ENCODE measurements at regions not wholly inside any gene's neighbourhood (a gene's known extent, or its start where the extent isn't known, plus 50 kb on each side); places are given as distances from the start of the nearest gene placed in this dataset.
"Not testable (repeated sequence)": the region's sequence is repeated elsewhere in the genome, so short reads cannot be mapped to it uniquely, and the experiment has no call there.

- H3K9me3 Mint-ChIP-seq, result no peaks in the 10 kb centered on the region
- DNase-seq (no peak), ATAC-seq (replicated peaks) (no peak)
- H3K4me3 Mint-ChIP-seq, result no peak overlapping the region
- peaks cover 2% of the 10 kb centered on the region for H3K36me3 Mint-ChIP-seq (ENCODE audit: insufficient read depth)
- no peaks in the 10 kb centered on the region for H3K27me3 Mint-ChIP-seq
- H3K27ac Mint-ChIP-seq, result peak overlapping the region in 1 of 2 donors; percentile 22
- H3K4me1 Mint-ChIP-seq (ENCODE audit: low read depth in 2 of 2), result peaks cover 11 to 15% of the 10 kb centered on the region in 2 donors
Observed at GRCh38 chr1:222896630-222897526, 82.0 kb downstream of the DISP1 start.

- Mint-ChIP-seq H3K27me3 (no peaks in the 10 kb centered on the region), H3K4me1 (ENCODE audit: low read depth in 2 of 2) (peaks cover 11 to 15% of the 10 kb centered on the region in 2 donors), H3K4me3 (peak overlapping the region in 1 of 2 donors; percentile 24), H3K36me3 (ENCODE audit: insufficient read depth) (peaks cover 2% of the 10 kb centered on the region), H3K9me3 (no peaks in the 10 kb centered on the region), H3K27ac (peak overlapping the region; percentile 16 to 51)
- DNase-seq (no peak), ATAC-seq (replicated peaks) (no peak)
Observed at GRCh38 chr1:222897527-222898190, 82.8 kb downstream of the DISP1 start.

GRCh38 chr1:222898191-222898527 lies 83.3 kb downstream of the DISP1 start:
- no peak for DNase-seq
- H3K4me3 Mint-ChIP-seq, result peak overlapping the region in 1 of 2 donors; percentile 24
- peak overlapping the region; percentile 16 to 51 for H3K27ac Mint-ChIP-seq
- no peaks in the 10 kb centered on the region for H3K27me3 Mint-ChIP-seq
- H3K4me1 Mint-ChIP-seq (ENCODE audit: low read depth in 2 of 2), result peaks cover 11 to 15% of the 10 kb centered on the region in 2 donors
- ATAC-seq (replicated peaks), result no peak
- H3K9me3 Mint-ChIP-seq, result no peaks in the 10 kb centered on the region
- peaks cover 2% of the 10 kb centered on the region for H3K36me3 Mint-ChIP-seq (ENCODE audit: insufficient read depth)

DNA sequence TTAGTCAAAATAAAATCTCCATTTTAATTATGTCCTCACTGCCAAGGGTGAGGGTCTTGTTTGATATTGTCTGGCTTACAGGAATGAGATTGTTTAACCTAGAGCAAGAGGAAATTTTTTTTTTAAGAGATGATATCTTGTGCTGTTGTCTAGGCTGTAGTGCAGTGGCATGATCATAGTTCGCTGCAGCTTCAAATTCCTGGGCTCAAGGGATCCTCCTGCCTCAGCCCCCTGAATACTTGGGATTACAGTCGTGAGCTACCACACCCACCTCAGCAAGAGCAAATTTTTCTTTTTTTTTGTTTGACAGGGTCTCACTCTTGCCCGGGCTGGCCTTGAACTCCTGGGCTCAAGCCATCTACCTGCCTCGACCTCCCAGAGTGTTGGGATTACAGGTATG lies 84.6 kb downstream of the DISP1 start:
- Mint-ChIP-seq H3K27me3 (no peaks in the 10 kb centered on the region), H3K9me3 (no peaks in the 10 kb centered on the region), H3K4me3 (no peak overlapping the region), H3K4me1 (ENCODE audit: low read depth in 2 of 2) (peaks cover 11 to 15% of the 10 kb centered on the region in 2 donors), H3K27ac (no peak overlapping the region), H3K36me3 (ENCODE audit: insufficient read depth) (peaks cover 2% of the 10 kb centered on the region)
- DNase-seq (no peak), ATAC-seq (replicated peaks) (no peak)

- DNase-seq (no peak), ATAC-seq (replicated peaks) (no peak)
- Mint-ChIP-seq H3K27ac (no peak overlapping the region), H3K9me3 (no peaks in the 10 kb centered on the region), H3K4me3 (no peak overlapping the region), H3K36me3 (ENCODE audit: insufficient read depth) (peaks cover 2% of the 10 kb centered on the region), H3K27me3 (no peaks in the 10 kb centered on the region), H3K4me1 (ENCODE audit: low read depth in 2 of 2) (no peaks in the 10 kb centered on the region)
Observed at GRCh38 chr1:222904451-222904850, 89.6 kb downstream of the DISP1 start.

- Mint-ChIP-seq H3K27me3 (no peaks in the 10 kb centered on the region), H3K4me3 (no peak overlapping the region), H3K36me3 (ENCODE audit: insufficient read depth) (peaks cover 2% of the 10 kb centered on the region)
Observed at GRCh38 chr1:222905151-222905550, 90.3 kb downstream of the DISP1 start.

GRCh38 chr1:222906271-222906739 lies 91.5 kb downstream of the DISP1 start:
- not testable (repeated sequence) for H3K27me3 Mint-ChIP-seq; H3K9me3 Mint-ChIP-seq; H3K4me1 Mint-ChIP-seq (ENCODE audit: low read depth in 2 of 2); DNase-seq; H3K27ac Mint-ChIP-seq; H3K36me3 Mint-ChIP-seq (ENCODE audit: insufficient read depth); ATAC-seq (replicated peaks); H3K4me3 Mint-ChIP-seq

More at GRCh38 chr1:222905151-222905550, 90.3 kb downstream of the DISP1 start:
- no peak for ATAC-seq (replicated peaks)
- no peak for DNase-seq
- Mint-ChIP-seq H3K27ac (no peak overlapping the region), H3K9me3 (no peaks in the 10 kb centered on the region), H3K4me1 (ENCODE audit: low read depth in 2 of 2) (no peaks in the 10 kb centered on the region)

DNA sequence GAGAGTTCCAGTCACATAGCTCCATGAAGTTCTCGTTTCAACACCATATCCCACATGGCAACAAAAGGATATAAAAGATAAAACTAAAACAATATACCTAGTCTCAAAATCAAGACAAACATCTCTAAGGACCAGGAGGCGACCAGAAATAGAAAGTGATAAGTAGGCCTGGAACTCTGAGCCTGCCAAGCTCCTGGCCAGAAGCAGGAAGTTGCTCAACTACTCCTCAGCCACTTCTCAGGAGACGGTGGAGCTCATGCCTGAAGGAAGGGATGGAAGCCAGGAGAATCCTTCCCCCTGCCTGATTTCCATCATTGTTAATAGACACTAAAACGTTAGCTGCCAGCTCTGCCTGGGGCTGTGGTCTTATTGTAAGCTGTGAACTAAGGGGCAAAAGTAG lies 94.7 kb downstream of the DISP1 start:
- Mint-ChIP-seq H3K27me3 (no peaks in the 10 kb centered on the region), H3K36me3 (ENCODE audit: insufficient read depth) (no peaks in the 10 kb centered on the region), H3K4me1 (ENCODE audit: low read depth in 2 of 2) (no peaks in the 10 kb centered on the region), H3K27ac (no peak overlapping the region), H3K9me3 (no peaks in the 10 kb centered on the region), H3K4me3 (no peak overlapping the region)
- no peak for DNase-seq
- no peak for ATAC-seq (replicated peaks)

GRCh38 chr1:222910699-222911098 lies 95.9 kb downstream of the DISP1 start:
- Mint-ChIP-seq H3K4me1 (ENCODE audit: low read depth in 2 of 2) (no peaks in the 10 kb centered on the region), H3K9me3 (no peaks in the 10 kb centered on the region), H3K36me3 (ENCODE audit: insufficient read depth) (no peaks in the 10 kb centered on the region), H3K27me3 (no peaks in the 10 kb centered on the region), H3K4me3 (no peak overlapping the region), H3K27ac (no peak overlapping the region)
- ATAC-seq (replicated peaks), result no peak
- no peak for DNase-seq

GRCh38 chr1:222911866-222912265 lies 97.0 kb downstream of the DISP1 start:
- DNase-seq (no peak), ATAC-seq (replicated peaks) (no peak)
- Mint-ChIP-seq H3K27me3 (no peaks in the 10 kb centered on the region), H3K27ac (no peak overlapping the region), H3K9me3 (no peaks in the 10 kb centered on the region), H3K36me3 (ENCODE audit: insufficient read depth) (no peaks in the 10 kb centered on the region), H3K4me3 (no peak overlapping the region), H3K4me1 (ENCODE audit: low read depth in 2 of 2) (no peaks in the 10 kb centered on the region)

DNA sequence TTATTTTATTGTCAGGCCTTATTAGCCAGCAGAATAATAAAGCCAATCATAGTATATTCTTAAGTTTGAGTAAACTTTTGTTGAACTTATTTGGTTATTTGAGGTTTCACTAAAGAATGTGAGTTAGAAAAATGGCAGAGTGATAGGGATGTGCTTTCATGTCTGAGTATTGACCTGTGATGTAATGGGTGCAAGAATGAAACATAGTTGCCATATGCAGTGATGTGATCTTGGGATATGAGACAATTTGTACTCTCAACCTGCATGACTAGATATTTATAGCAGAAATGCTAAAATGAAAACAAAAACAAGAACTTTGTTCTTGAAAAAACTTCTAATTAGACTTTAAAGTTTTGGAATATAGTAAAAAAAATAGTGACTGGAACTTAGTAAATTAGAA lies 97.9 kb downstream of the DISP1 start:
- Mint-ChIP-seq H3K9me3 (peaks cover 3 to 6% of the 10 kb centered on the region in 2 donors), H3K27ac (no peak overlapping the region), H3K27me3 (no peaks in the 10 kb centered on the region), H3K4me3 (no peak overlapping the region), H3K4me1 (ENCODE audit: low read depth in 2 of 2) (no peaks in the 10 kb centered on the region), H3K36me3 (ENCODE audit: insufficient read depth) (no peaks in the 10 kb centered on the region)
- no peak for DNase-seq
- no peak for ATAC-seq (replicated peaks)

DNA sequence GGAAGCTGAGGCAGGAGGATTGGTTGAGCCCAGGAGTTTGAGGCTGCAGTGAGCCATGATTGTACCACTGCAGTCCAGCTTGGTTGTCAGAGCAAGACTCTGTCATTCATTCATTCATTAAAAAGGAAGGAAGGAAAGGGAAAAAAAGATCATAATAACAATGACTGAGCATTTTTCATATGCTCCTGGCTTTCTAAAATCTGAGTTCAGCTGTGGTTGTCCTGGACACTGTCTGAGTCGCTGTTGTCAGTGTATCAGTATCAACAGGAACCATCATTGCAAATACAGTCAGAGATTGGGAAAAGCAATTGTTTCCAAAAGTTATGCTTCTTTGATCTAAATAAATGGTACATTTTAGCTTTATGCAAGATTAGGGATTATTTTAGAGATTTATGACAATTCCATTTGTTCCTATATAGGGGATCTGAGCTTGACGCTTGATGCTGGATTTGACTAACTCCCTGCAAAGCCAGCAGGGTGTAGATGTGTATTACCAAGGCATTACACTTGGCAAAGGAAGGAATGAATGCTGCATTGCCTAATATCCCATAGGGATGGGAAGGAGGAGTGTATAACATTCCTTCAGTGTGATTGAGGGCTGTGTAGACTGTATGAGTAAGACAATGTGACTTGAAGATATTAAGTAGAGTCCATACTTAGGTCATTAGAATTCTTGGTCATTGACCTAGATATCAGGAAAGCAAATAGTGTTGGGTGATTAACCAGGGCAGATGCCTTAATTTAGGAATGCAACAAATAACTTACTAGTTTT lies 100.2 kb downstream of the DISP1 start:
- Mint-ChIP-seq H3K27ac (no peak overlapping the region), H3K27me3 (no peaks in the 10 kb centered on the region), H3K4me1 (ENCODE audit: low read depth in 2 of 2) (no peaks in the 10 kb centered on the region), H3K36me3 (ENCODE audit: insufficient read depth) (no peaks in the 10 kb centered on the region), H3K9me3 (peaks cover 3 to 6% of the 10 kb centered on the region in 2 donors), H3K4me3 (no peak overlapping the region)
- DNase-seq, result no peak
- no peak for ATAC-seq (replicated peaks)

GRCh38 chr1:222916100-222916499 lies 101.3 kb downstream of the DISP1 start:
- no peak for ATAC-seq (replicated peaks)
- H3K27ac Mint-ChIP-seq, result no peak overlapping the region
- H3K27me3 Mint-ChIP-seq, result no peaks in the 10 kb centered on the region
- no peak overlapping the region for H3K4me3 Mint-ChIP-seq
- no peaks in the 10 kb centered on the region for H3K4me1 Mint-ChIP-seq (ENCODE audit: low read depth in 2 of 2)
- no peaks in the 10 kb centered on the region for H3K36me3 Mint-ChIP-seq (ENCODE audit: insufficient read depth)
- H3K9me3 Mint-ChIP-seq, result peaks cover 3 to 6% of the 10 kb centered on the region in 2 donors
- no peak for DNase-seq
